ENCODE measurements at regions not wholly inside any gene's neighbourhood (a gene's known extent, or its start where the extent isn't known, plus 50 kb on each side); places are given as distances from the start of the nearest gene placed in this dataset.

GRCh38 chr2:6011921-6012320, 319.7 kb downstream of the SOX11 start:
- no peak for ATAC-seq (ENCODE audit: insufficient number of reproducible peaks, low FRiP score, low read depth)
- no peak for DNase-seq (ENCODE audit: low spot score)
- TF ChIP-seq CTCF (IDR thresholded peaks at IDR 0.05), result no peak
- no peaks in the 10 kb centered on the region for H3K9me3 ChIP-seq
- no peak overlapping the region for H3K27ac ChIP-seq
- H3K4me3 ChIP-seq, result no peak overlapping the region
- H3K36me3 ChIP-seq, result no peaks in the 10 kb centered on the region
- H3K4me1 ChIP-seq (ENCODE audit: control insufficient read depth in 1 of 2, low read depth in 2 of 2), result no peaks in the 10 kb centered on the region
- H3K27me3 ChIP-seq (replicated peaks; ENCODE audit: insufficient read depth), result no peaks in the 10 kb centered on the region

GRCh38 chr2:6017736-6018286, 325.6 kb downstream of the SOX11 start:
- Histone ChIP-seq H3K27me3 (replicated peaks; ENCODE audit: insufficient read depth) (no peaks in the 10 kb centered on the region), H3K36me3 (no peaks in the 10 kb centered on the region), H3K4me3 (no peak overlapping the region), H3K9me3 (no peaks in the 10 kb centered on the region), H3K4me1 (ENCODE audit: control insufficient read depth in 1 of 2, low read depth in 2 of 2) (no peaks in the 10 kb centered on the region), H3K27ac (no peak overlapping the region)
- no peak for TF ChIP-seq CTCF (IDR thresholded peaks at IDR 0.05)
- DNase-seq (ENCODE audit: low spot score) (no peak), ATAC-seq (ENCODE audit: insufficient number of reproducible peaks, low FRiP score, low read depth) (no peak)

GRCh38 chr2:6024229-6024628, 332.0 kb downstream of the SOX11 start:
- no peaks in the 10 kb centered on the region for H3K36me3 ChIP-seq
- H3K9me3 ChIP-seq, result no peaks in the 10 kb centered on the region
- no peaks in the 10 kb centered on the region for H3K27me3 ChIP-seq (replicated peaks; ENCODE audit: insufficient read depth)
- no peaks in the 10 kb centered on the region for H3K4me1 ChIP-seq (ENCODE audit: control insufficient read depth in 1 of 2, low read depth in 2 of 2)
- H3K27ac ChIP-seq, result no peak overlapping the region
- no peak for TF ChIP-seq CTCF (IDR thresholded peaks at IDR 0.05)
- DNase-seq (ENCODE audit: low spot score) (no peak), ATAC-seq (ENCODE audit: insufficient number of reproducible peaks, low FRiP score, low read depth) (no peak)
- H3K4me3 ChIP-seq, result no peak overlapping the region

GRCh38 chr2:6024784-6025183, 332.6 kb downstream of the SOX11 start:
- no peaks in the 10 kb centered on the region for H3K4me1 ChIP-seq (ENCODE audit: control insufficient read depth in 1 of 2, low read depth in 2 of 2)
- no peaks in the 10 kb centered on the region for H3K27me3 ChIP-seq (replicated peaks; ENCODE audit: insufficient read depth)
- H3K36me3 ChIP-seq, result no peaks in the 10 kb centered on the region
- H3K9me3 ChIP-seq, result no peaks in the 10 kb centered on the region
- TF ChIP-seq CTCF (IDR thresholded peaks at IDR 0.05), result no peak
- no peak overlapping the region for H3K27ac ChIP-seq
- no peak for ATAC-seq (ENCODE audit: insufficient number of reproducible peaks, low FRiP score, low read depth)
- no peak overlapping the region for H3K4me3 ChIP-seq
- DNase-seq (ENCODE audit: low spot score), result no peak

- Histone ChIP-seq H3K27me3 (replicated peaks; ENCODE audit: insufficient read depth) (no peaks in the 10 kb centered on the region), H3K4me3 (no peak overlapping the region), H3K4me1 (ENCODE audit: control insufficient read depth in 1 of 2, low read depth in 2 of 2) (no peaks in the 10 kb centered on the region), H3K27ac (no peak overlapping the region), H3K9me3 (no peaks in the 10 kb centered on the region), H3K36me3 (no peaks in the 10 kb centered on the region)
- DNase-seq (ENCODE audit: low spot score) (no peak), ATAC-seq (ENCODE audit: insufficient number of reproducible peaks, low FRiP score, low read depth) (no peak)
- TF ChIP-seq CTCF (IDR thresholded peaks at IDR 0.05), result no peak
Measured at GRCh38 chr2:6025391-6025790, 333.2 kb downstream of the SOX11 start.
